ENCODE measurements at regions not wholly inside any gene's neighbourhood (a gene's known extent, or its start where the extent isn't known, plus 50 kb on each side); places are given as distances from the start of the nearest gene placed in this dataset.

GRCh38 chr2:192253692-192254091 is 59.0 kb upstream of the TMEFF2 start:
- DNase-seq (ENCODE audit: low spot score): no peak

- DNase-seq (ENCODE audit: low spot score): no peak
Measured at GRCh38 chr2:192250961-192251360, 56.2 kb upstream of the TMEFF2 start.

GRCh38 chr2:192247456-192247855 is 52.7 kb upstream of the TMEFF2 start:
- no peak for DNase-seq (ENCODE audit: low spot score)

GRCh38 chr2:192246297-192246696 is 51.6 kb upstream of the TMEFF2 start:
- no peak for DNase-seq (ENCODE audit: low spot score)

GRCh38 chr2:192245329-192245728 is 50.6 kb upstream of the TMEFF2 start:
- DNase-seq (ENCODE audit: low spot score): no peak

Measured in HuH-7 (cell line).